ENCODE measurements at regions not wholly inside any gene's neighbourhood (a gene's known extent, or its start where the extent isn't known, plus 50 kb on each side); places are given as distances from the start of the nearest gene placed in this dataset.

DNA sequence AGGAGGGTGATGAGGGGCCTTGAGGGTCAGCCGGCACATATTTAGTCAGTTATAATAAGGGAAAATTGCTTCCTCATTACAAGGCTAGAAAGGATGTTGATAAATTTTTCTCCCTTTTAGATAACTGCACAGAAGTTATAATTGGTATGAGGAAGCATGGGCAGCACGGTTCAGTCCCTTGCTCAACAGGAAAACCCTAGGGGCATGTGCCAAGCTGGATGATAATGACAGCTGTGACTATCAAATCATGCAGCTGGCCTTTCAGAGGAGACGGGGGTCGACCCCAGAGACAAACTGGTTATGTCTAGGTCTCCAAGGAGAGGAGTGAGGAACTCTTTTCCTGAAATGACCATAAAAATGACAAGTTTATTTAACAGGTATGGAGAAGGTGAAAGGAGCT is 448.1 kb upstream of the VRK2 start:
- Histone ChIP-seq H3K4me2 (ENCODE audit: low read depth, low read length) (no peak overlapping the region), H3K27ac (ENCODE audit: low read length) (no peak overlapping the region), H2AFZ (ENCODE audit: low read length) (no peak overlapping the region), H3K36me3 (replicated peaks; ENCODE audit: insufficient read depth, low read length) (no peaks in the 10 kb centered on the region), H3K27me3 (replicated peaks; ENCODE audit: insufficient read depth, low read length) (no peaks in the 10 kb centered on the region), H3K4me3 (ENCODE audit: low read length) (no peak overlapping the region), H3F3A (ENCODE audit: insufficient read depth, low read length) (no peaks in the 10 kb centered on the region), H3K9me2 (replicated peaks; ENCODE audit: insufficient read depth, low read length) (no peaks in the 10 kb centered on the region), H3K79me2 (ENCODE audit: low read length) (no peaks in the 10 kb centered on the region), H3K4me1 (ENCODE audit: low read length) (no peaks in the 10 kb centered on the region), H4K20me1 (ENCODE audit: insufficient read depth, low read length) (no peaks in the 10 kb centered on the region), H3K9me3 (replicated peaks; ENCODE audit: insufficient read depth, low read length) (no peaks in the 10 kb centered on the region), H3K9ac (ENCODE audit: low read length) (no peak overlapping the region)
- TF ChIP-seq EZH2phosphoT487 (IDR thresholded peaks at IDR 0.05; ENCODE audit: low read length) (no peak), EZH2 (optimal IDR thresholded peaks at IDR 0.05; ENCODE audit: low read depth, low read length) (no peak)
- DNase-seq, result no peak

DNA sequence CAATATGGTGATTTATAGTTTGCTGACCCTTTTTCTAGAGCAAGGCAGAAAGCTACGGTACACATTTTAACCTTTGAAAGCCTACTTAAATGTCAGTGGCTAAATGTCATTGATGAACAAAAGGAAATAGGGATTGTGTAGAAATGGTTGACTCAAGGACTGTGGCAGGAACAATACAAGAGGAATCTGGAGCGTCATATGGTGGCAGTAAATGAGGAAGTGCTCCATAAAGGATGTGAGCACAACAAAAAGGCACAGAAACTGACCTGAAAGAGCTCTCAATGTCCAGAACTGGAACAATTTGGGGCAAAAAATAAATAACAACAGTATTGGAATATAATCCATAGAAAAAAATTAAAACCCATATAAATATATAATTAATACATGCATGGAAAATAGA is 443.9 kb upstream of the VRK2 start:
- H3K4me1 ChIP-seq (ENCODE audit: low read length), result no peaks in the 10 kb centered on the region
- no peak for DNase-seq
- H2AFZ ChIP-seq (ENCODE audit: low read length), result no peak overlapping the region
- H3K27me3 ChIP-seq (replicated peaks; ENCODE audit: insufficient read depth, low read length), result no peaks in the 10 kb centered on the region
- no peak overlapping the region for H3K9ac ChIP-seq (ENCODE audit: low read length)
- no peak overlapping the region for H3K4me2 ChIP-seq (ENCODE audit: low read depth, low read length)
- H3K9me2 ChIP-seq (replicated peaks; ENCODE audit: insufficient read depth, low read length), result no peaks in the 10 kb centered on the region
- no peak overlapping the region for H3K27ac ChIP-seq (ENCODE audit: low read length)
- H3K4me3 ChIP-seq (ENCODE audit: low read length), result no peak overlapping the region
- H3K9me3 ChIP-seq (replicated peaks; ENCODE audit: insufficient read depth, low read length), result no peaks in the 10 kb centered on the region
- no peak for TF ChIP-seq EZH2phosphoT487 (IDR thresholded peaks at IDR 0.05; ENCODE audit: low read length)
- no peak for TF ChIP-seq EZH2 (optimal IDR thresholded peaks at IDR 0.05; ENCODE audit: low read depth, low read length)
- TF ChIP-seq, protein P1, sequence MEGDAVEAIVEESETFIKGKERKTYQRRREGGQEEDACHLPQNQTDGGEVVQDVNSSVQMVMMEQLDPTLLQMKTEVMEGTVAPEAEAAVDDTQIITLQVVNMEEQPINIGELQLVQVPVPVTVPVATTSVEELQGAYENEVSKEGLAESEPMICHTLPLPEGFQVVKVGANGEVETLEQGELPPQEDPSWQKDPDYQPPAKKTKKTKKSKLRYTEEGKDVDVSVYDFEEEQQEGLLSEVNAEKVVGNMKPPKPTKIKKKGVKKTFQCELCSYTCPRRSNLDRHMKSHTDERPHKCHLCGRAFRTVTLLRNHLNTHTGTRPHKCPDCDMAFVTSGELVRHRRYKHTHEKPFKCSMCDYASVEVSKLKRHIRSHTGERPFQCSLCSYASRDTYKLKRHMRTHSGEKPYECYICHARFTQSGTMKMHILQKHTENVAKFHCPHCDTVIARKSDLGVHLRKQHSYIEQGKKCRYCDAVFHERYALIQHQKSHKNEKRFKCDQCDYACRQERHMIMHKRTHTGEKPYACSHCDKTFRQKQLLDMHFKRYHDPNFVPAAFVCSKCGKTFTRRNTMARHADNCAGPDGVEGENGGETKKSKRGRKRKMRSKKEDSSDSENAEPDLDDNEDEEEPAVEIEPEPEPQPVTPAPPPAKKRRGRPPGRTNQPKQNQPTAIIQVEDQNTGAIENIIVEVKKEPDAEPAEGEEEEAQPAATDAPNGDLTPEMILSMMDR (IDR thresholded peaks at IDR 0.05; ENCODE audit: low read length), result no peak
- no peaks in the 10 kb centered on the region for H4K20me1 ChIP-seq (ENCODE audit: insufficient read depth, low read length)
- H3K79me2 ChIP-seq (ENCODE audit: low read length), result no peaks in the 10 kb centered on the region
- H3F3A ChIP-seq (ENCODE audit: insufficient read depth, low read length), result no peaks in the 10 kb centered on the region
- H3K36me3 ChIP-seq (replicated peaks; ENCODE audit: insufficient read depth, low read length), result no peaks in the 10 kb centered on the region

DNA sequence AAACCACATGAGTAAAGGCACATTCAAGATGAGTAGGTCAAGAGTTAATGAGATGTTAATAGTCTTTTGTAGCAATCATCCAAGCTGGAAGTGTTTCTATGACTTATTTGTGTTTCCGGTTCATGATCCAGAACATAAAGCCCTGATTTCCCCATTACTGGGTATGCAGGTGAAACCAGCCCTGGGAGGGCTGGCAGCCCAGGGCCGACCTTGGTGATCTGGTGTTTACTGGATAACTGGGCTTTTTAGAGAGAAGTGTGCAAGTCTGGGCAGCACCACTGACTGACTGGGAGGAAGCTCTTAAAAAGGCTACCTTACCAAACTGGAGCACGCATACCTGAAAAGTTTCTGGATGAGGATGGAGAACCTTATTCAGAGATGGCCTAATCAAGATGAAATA is 431.6 kb upstream of the VRK2 start:
- Histone ChIP-seq H3F3A (ENCODE audit: insufficient read depth, low read length) (no peaks in the 10 kb centered on the region), H3K9me2 (replicated peaks; ENCODE audit: insufficient read depth, low read length) (no peaks in the 10 kb centered on the region), H3K27me3 (replicated peaks; ENCODE audit: insufficient read depth, low read length) (no peaks in the 10 kb centered on the region), H3K36me3 (replicated peaks; ENCODE audit: insufficient read depth, low read length) (no peaks in the 10 kb centered on the region), H3K79me2 (ENCODE audit: low read length) (no peaks in the 10 kb centered on the region), H3K9ac (ENCODE audit: low read length) (no peak overlapping the region), H3K4me1 (ENCODE audit: low read length) (peaks cover 8% of the 10 kb centered on the region; the same call in 1 of the 2 replicates), H3K27ac (ENCODE audit: low read length) (no peak overlapping the region), H2AFZ (ENCODE audit: low read length) (no peak overlapping the region), H3K4me3 (ENCODE audit: low read length) (no peak overlapping the region), H3K9me3 (replicated peaks; ENCODE audit: insufficient read depth, low read length) (no peaks in the 10 kb centered on the region), H4K20me1 (ENCODE audit: insufficient read depth, low read length) (no peaks in the 10 kb centered on the region), H3K4me2 (ENCODE audit: low read depth, low read length) (no peak overlapping the region)
- TF ChIP-seq EZH2 (optimal IDR thresholded peaks at IDR 0.05; ENCODE audit: low read depth, low read length) (no peak), EZH2phosphoT487 (IDR thresholded peaks at IDR 0.05; ENCODE audit: low read length) (no peak)
- TF ChIP-seq, protein P1 (IDR thresholded peaks at IDR 0.05; ENCODE audit: low read length), result no peak
- DNase-seq, result no peak

DNA sequence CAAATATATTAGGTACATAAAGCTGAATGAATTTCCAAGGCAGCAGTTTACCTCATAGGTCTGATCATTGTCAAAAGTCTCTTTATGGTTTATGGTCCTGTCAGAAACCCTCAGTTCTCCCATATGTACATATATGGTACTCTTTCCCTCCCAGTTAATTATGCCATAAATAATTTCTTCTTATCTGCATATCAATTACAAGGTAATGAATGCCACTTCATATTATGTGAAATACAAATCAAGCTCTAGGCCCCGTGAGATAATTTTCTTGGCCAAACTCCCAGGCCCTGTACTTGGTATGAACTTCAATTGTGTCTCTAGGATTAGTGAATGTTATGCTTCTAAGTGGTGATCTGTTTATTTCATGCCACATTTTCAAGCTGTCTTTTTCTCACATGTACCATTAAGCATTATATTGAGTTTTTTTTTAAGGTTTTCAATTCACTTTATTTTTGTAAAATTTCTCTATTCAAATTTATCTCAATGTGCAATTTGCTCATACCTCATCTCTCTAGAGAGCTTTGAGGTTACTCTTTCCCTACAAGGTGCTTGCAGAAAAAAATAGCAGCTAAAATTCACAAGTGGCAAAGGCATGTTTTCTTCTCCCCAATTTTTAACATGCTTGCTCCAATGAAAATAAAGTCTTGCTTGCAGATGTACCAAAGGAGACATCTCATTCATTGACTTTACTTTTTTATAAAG is 430.6 kb upstream of the VRK2 start:
- no peak for DNase-seq
- Histone ChIP-seq H3K4me1 (ENCODE audit: low read length) (peaks cover 8% of the 10 kb centered on the region; the same call in 1 of the 2 replicates), H3K9me2 (replicated peaks; ENCODE audit: insufficient read depth, low read length) (no peaks in the 10 kb centered on the region), H3F3A (ENCODE audit: insufficient read depth, low read length) (no peaks in the 10 kb centered on the region), H3K79me2 (ENCODE audit: low read length) (no peaks in the 10 kb centered on the region), H3K36me3 (replicated peaks; ENCODE audit: insufficient read depth, low read length) (no peaks in the 10 kb centered on the region), H2AFZ (ENCODE audit: low read length) (no peak overlapping the region), H3K4me3 (ENCODE audit: low read length) (no peak overlapping the region), H3K9ac (ENCODE audit: low read length) (no peak overlapping the region), H3K27me3 (replicated peaks; ENCODE audit: insufficient read depth, low read length) (no peaks in the 10 kb centered on the region), H3K27ac (ENCODE audit: low read length) (no peak overlapping the region), H3K9me3 (replicated peaks; ENCODE audit: insufficient read depth, low read length) (no peaks in the 10 kb centered on the region), H4K20me1 (ENCODE audit: insufficient read depth, low read length) (no peaks in the 10 kb centered on the region), H3K4me2 (ENCODE audit: low read depth, low read length) (no peak overlapping the region)
- TF ChIP-seq EZH2 (optimal IDR thresholded peaks at IDR 0.05; ENCODE audit: low read depth, low read length) (no peak), EZH2phosphoT487 (IDR thresholded peaks at IDR 0.05; ENCODE audit: low read length) (no peak)
- TF ChIP-seq, protein P1 (IDR thresholded peaks at IDR 0.05; ENCODE audit: low read length), result no peak
